PC-3 (cell line): ENCODE measurements at regions not wholly inside any gene's neighbourhood (a gene's known extent, or its start where the extent isn't known, plus 50 kb on each side); places are given as distances from the start of the nearest gene placed in this dataset.

Experiments
- ATAC-seq: fragments of 200-7000 bp; cut with Tn5 transposase; 2 replicates; pipeline ENCODE4 v1.9.1; 2020; ENCODE audit warnings: mild to moderate bottlenecking, moderate library complexity
- BruUV-seq: library from RNA; stranded (reverse); fragments of 400-500 nt; replicated peaks from 2 replicates; lab custom pipeline; 2021; lab: Mats Ljungman, UMichigan
- CTCF ChIA-PET: fragments of 300-600 bp; sonication (Branson Sonifier 250); formaldehyde crosslinking; loops from one replicate; lab custom pipeline; 2022; ENCODE audit warnings: antibody characterized with exemption; lab: Charles Lee
- POLR2A ChIA-PET: fragments of 300-600 bp; sonication (Branson Sonifier 250); formaldehyde crosslinking; loops from one replicate; lab custom pipeline; 2022; ENCODE audit warnings: antibody characterized with exemption; ENCODE audit not compliant: unreplicated experiment; lab: Charles Lee
- DNase-seq: peaks from one replicate; pipeline ENCODE4 v3.0.0-alpha.2; 2015
- H2AFZ ChIP-seq: fragments of 300-600 bp; sonication (generic); 2 replicates; pipeline ENCODE4 v1.6.0; 2016; ENCODE audit warnings: antibody characterized with exemption, low read length
- H3F3A ChIP-seq: fragments of 300-600 bp; sonication (generic); one replicate; pipeline ENCODE4 v1.6.0; 2017; ENCODE audit warnings: antibody characterized with exemption, low read length, control low read depth, mild to moderate bottlenecking; ENCODE audit not compliant: unreplicated experiment
- H3K27ac ChIP-seq: fragments of 300-600 bp; sonication (generic); 2 replicates; pipeline ENCODE4 v1.5.1; 2016; ENCODE audit warnings: mild to moderate bottlenecking, low read length
- H3K27me3 ChIP-seq: fragments of 300-600 bp; sonication (generic); 2 replicates; pipeline ENCODE4 v1.6.1; 2016; ENCODE audit warnings: low read length, mixed read lengths
- H3K36me3 ChIP-seq: fragments of 300-600 bp; sonication (generic); 2 replicates; pipeline ENCODE4 v1.6.1; 2016; ENCODE audit warnings: low read depth, mixed run types, low read length, mixed read lengths
- H3K4me1 ChIP-seq: fragments of 300-600 bp; sonication (generic); 2 replicates; pipeline ENCODE4 v1.5.1; 2016; ENCODE audit warnings: low read length; ENCODE audit not compliant: insufficient read depth
- H3K4me2 ChIP-seq: fragments of 300-600 bp; sonication (generic); 2 replicates; pipeline ENCODE4 v1.6.0; 2016; ENCODE audit warnings: low read length
- H3K4me3 ChIP-seq: fragments of 300-600 bp; sonication (generic); 2 replicates; pipeline ENCODE4 v1.5.1; 2016; ENCODE audit warnings: mild to moderate bottlenecking, low read length, mixed read lengths
- H3K79me2 ChIP-seq: fragments of 300-600 bp; sonication (generic); 2 replicates; pipeline ENCODE4 v1.6.1; 2017; ENCODE audit warnings: low read length, mixed read lengths
- H3K9ac ChIP-seq: fragments of 300-600 bp; sonication (generic); 2 replicates; pipeline ENCODE4 v1.6.0; 2016; ENCODE audit warnings: mild to moderate bottlenecking, low read length
- H3K9me2 ChIP-seq: fragments of 300-600 bp; sonication (generic); replicated peaks from 2 replicates; pipeline ENCODE4 v1.6.1; 2016; ENCODE audit warnings: mixed run types, low read length, mixed read lengths
- H3K9me3 ChIP-seq: fragments of 300-600 bp; sonication (generic); 2 replicates; pipeline ENCODE4 v1.6.1; 2016; ENCODE audit warnings: low read length, mixed read lengths
- H4K20me1 ChIP-seq: fragments of 300-600 bp; sonication (generic); 2 replicates; pipeline ENCODE4 v1.6.1; 2016; ENCODE audit warnings: low read length, mixed read lengths
- CTCF ChIP-seq: fragments of 300-600 bp; sonication (generic); conservative IDR thresholded peaks from 2 replicates; pipeline ENCODE4 v1.5.1; 2017; ENCODE audit warnings: antibody characterized with exemption, low read depth, mild to moderate bottlenecking, low read length
- EZH2 ChIP-seq: fragments of 300-600 bp; sonication (generic); IDR thresholded peaks from one replicate; pipeline ENCODE4 v1.6.1; 2017; ENCODE audit warnings: antibody characterized with exemption, mild to moderate bottlenecking, low read length; ENCODE audit not compliant: unreplicated experiment
- EZH2phosphoT487 ChIP-seq: fragments of 300-600 bp; sonication (generic); IDR thresholded peaks from 2 replicates; pipeline ENCODE4 v1.6.1; 2018; ENCODE audit warnings: mild to moderate bottlenecking, antibody characterized with exemption, low read length, borderline replicate concordance
- intact Hi-C: fragments of 100-400 bp; cut with micrococcal nuclease; formaldehyde crosslinking; loops from 2 replicates; pipeline ENCODE4 v1.9.0; 2023

GRCh38 chr21:35491920-35492678, 443.0 kb upstream of the RUNX1 start:
- intact Hi-C loops: no loop called here
- no peak overlapping the region for H3K27ac ChIP-seq
- ATAC-seq (no peak), DNase-seq (no peak)
- H3K4me1 ChIP-seq: peaks cover 6% of the 10 kb centered on the region; the same call in 1 of the 2 replicates
- BruUV-seq: no TSS peak
- TF ChIP-seq CTCF: no peak
- TF ChIP-seq EZH2: no peak
- no peak for TF ChIP-seq EZH2phosphoT487
- H3K4me2 ChIP-seq: no peak overlapping the region
- H3K9me3 ChIP-seq: no peaks in the 10 kb centered on the region
- no peak overlapping the region for H3K4me3 ChIP-seq
- no peak overlapping the region for H2AFZ ChIP-seq
- H3K9me2 ChIP-seq: no peaks in the 10 kb centered on the region
- no peaks in the 10 kb centered on the region for H3K79me2 ChIP-seq
- H3K27me3 ChIP-seq: no peaks in the 10 kb centered on the region
- H4K20me1 ChIP-seq: no peaks in the 10 kb centered on the region
- ChIA-PET POLR2A (no interaction called here), CTCF (no interaction called here)
- H3K9ac ChIP-seq: no peak overlapping the region
- no peaks in the 10 kb centered on the region for H3F3A ChIP-seq
- no peaks in the 10 kb centered on the region for H3K36me3 ChIP-seq

GRCh38 chr21:35491114-35491513, 442.0 kb upstream of the RUNX1 start:
- ATAC-seq: no peak
- TF ChIP-seq CTCF (no peak), EZH2phosphoT487 (no peak), EZH2 (no peak)
- BruUV-seq: no TSS peak
- CTCF ChIA-PET: no interaction called here
- H3K79me2 ChIP-seq: no peaks in the 10 kb centered on the region
- H3K27ac ChIP-seq: no peak overlapping the region
- peaks cover 6% of the 10 kb centered on the region; the same call in 1 of the 2 replicates for H3K4me1 ChIP-seq
- no peaks in the 10 kb centered on the region for H3K27me3 ChIP-seq
- no peak overlapping the region for H3K9ac ChIP-seq
- H3K4me2 ChIP-seq: no peak overlapping the region
- H3F3A ChIP-seq: no peaks in the 10 kb centered on the region
- no peak overlapping the region for H2AFZ ChIP-seq
- H4K20me1 ChIP-seq: no peaks in the 10 kb centered on the region
- no peaks in the 10 kb centered on the region for H3K36me3 ChIP-seq
- no peaks in the 10 kb centered on the region for H3K9me3 ChIP-seq
- no peak for DNase-seq
- POLR2A ChIA-PET: no interaction called here
- intact Hi-C loops: no loop called here
- no peaks in the 10 kb centered on the region for H3K9me2 ChIP-seq
- no peak overlapping the region for H3K4me3 ChIP-seq

GRCh38 chr21:35489389-35489980, 440.4 kb upstream of the RUNX1 start:
- Histone ChIP-seq H3K27ac (no peak overlapping the region), H3K9me2 (no peaks in the 10 kb centered on the region), H4K20me1 (no peaks in the 10 kb centered on the region), H3K9me3 (no peaks in the 10 kb centered on the region), H3K4me2 (no peak overlapping the region), H3K79me2 (no peaks in the 10 kb centered on the region), H3F3A (no peaks in the 10 kb centered on the region), H3K36me3 (no peaks in the 10 kb centered on the region), H3K4me1 (peaks cover 6% of the 10 kb centered on the region; the same call in 1 of the 2 replicates), H2AFZ (no peak overlapping the region), H3K4me3 (no peak overlapping the region), H3K27me3 (no peaks in the 10 kb centered on the region), H3K9ac (no peak overlapping the region)
- no peak for DNase-seq
- POLR2A ChIA-PET: interaction anchor here (0.6 kb wide), 1 partner anchor 694 kb away, joined by 3 read pairs; no protein-coding TSS in a partner anchor
- ATAC-seq: no peak
- no TSS peak for BruUV-seq
- CTCF ChIA-PET: no interaction called here
- intact Hi-C loops: no loop called here
- no peak for TF ChIP-seq EZH2phosphoT487
- TF ChIP-seq EZH2: no peak
- no peak for TF ChIP-seq CTCF
